Tibial nerve (tissue), 4 donors: ENCODE measurements at regions not wholly inside any gene's neighbourhood (a gene's known extent, or its start where the extent isn't known, plus 50 kb on each side); places are given as distances from the start of the nearest gene placed in this dataset.

ENCODE experiments used
- DNase-seq, 2 donors: peaks; one replicate each; pipeline ENCODE4 v3.0.0-alpha.2; 2019; ENCODE audit warnings: low spot score in 2 of 2
- H3K27ac ChIP-seq, 4 donors: fragments of 200-600 bp; sonication (generic) in 3 of 4; one replicate each; pipeline ENCODE4 v1.5.1; 2017 to 2019; ENCODE audit warnings: mild to moderate bottlenecking in 1 of 4
- H3K27me3 ChIP-seq, 2 donors: fragments of 200-600 bp; sonication (generic) in 1 of 2; one replicate each; pipeline versions ENCODE4 v1.5.1 to v1.6.0; 2017 to 2019
- H3K36me3 ChIP-seq, 3 donors: fragments of 200-600 bp; sonication (generic); one replicate each; pipeline ENCODE4 v1.5.1; 2018 to 2019
- H3K4me1 ChIP-seq, 4 donors: fragments of 200-600 bp; sonication (generic) in 3 of 4; one replicate each; pipeline ENCODE4 v1.5.1; 2017 to 2019
- H3K4me3 ChIP-seq, 4 donors: fragments of 200-600 bp; sonication (generic) in 3 of 4; one replicate each; pipeline ENCODE4 v1.5.1; 2017 to 2019; ENCODE audit warnings: mild to moderate bottlenecking in 1 of 4, moderate library complexity in 1 of 4
- H3K9me3 ChIP-seq, 4 donors: fragments of 200-600 bp; sonication (generic) in 3 of 4; one replicate each; pipeline ENCODE4 v1.5.1; 2017 to 2019
- CTCF ChIP-seq, 5 experiments: fragments of 200-600 bp in 3 of 5; fragments of 450-650 bp in 2 of 5; sonication (generic) in 3 of 5; IDR thresholded peaks; one replicate each; pipeline ENCODE4 v1.5.1; 2016 to 2019; ENCODE audit warnings: antibody characterized with exemption in 5 of 5, mild to moderate bottlenecking in 3 of 5, moderate library complexity in 2 of 5
- EP300 ChIP-seq, 2 donors: sonication (generic); formaldehyde crosslinking; IDR thresholded peaks; one replicate each; pipeline ENCODE4 v1.6.1; 2017; ENCODE audit warnings: antibody characterized with exemption in 2 of 2, mild to moderate bottlenecking in 1 of 2
- POLR2A ChIP-seq, 2 donors: fragments of 450-650 bp; IDR thresholded peaks; one replicate each; pipeline ENCODE4 v1.6.1; 2017; ENCODE audit warnings: antibody characterized with exemption in 2 of 2, mild to moderate bottlenecking in 2 of 2, moderate library complexity in 2 of 2
- WGBS, 2 donors: methylation state at CpG; one replicate each; pipeline ENCODE4 v1.1.5; 2018; 5-methylcytosine and 5-hydroxymethylcytosine counted together

- Histone ChIP-seq H3K36me3 (no peaks in the 10 kb centered on the region), H3K9me3 (no peaks in the 10 kb centered on the region), H3K27me3 (peaks cover 0 to 31% of the 10 kb centered on the region in 2 donors), H3K27ac (peak overlapping the region in 1 of 4 donors; percentile 12), H3K4me3 (peak overlapping the region; percentile 18 to 61 (median 53)), H3K4me1 (peaks cover 0 to 24% (median 3%) of the 10 kb centered on the region in 4 donors)
- peak in 1 of 2 donors; percentile 40 for TF ChIP-seq EP300 (IDR thresholded peaks at IDR 0.05)
- no peak for TF ChIP-seq POLR2A (IDR thresholded peaks at IDR 0.05)
- TF ChIP-seq CTCF (IDR thresholded peaks at IDR 0.05), result no peak
- no peak for DNase-seq
- 0 to 1% methylated on average over 49 to 56 of the region's 58 CpGs for WGBS, 2 donors
These were observed 67.3 kb upstream of the AKT3 start for GRCh38 chr1:243917177-243917862.

GRCh38 chr1:243916160-243916559, 66.1 kb upstream of the AKT3 start:
- H3K36me3 ChIP-seq, result no peaks in the 10 kb centered on the region
- H3K4me3 ChIP-seq, result no peak overlapping the region
- DNase-seq, result no peak
- peaks cover 0 to 24% (median 3%) of the 10 kb centered on the region in 4 donors for H3K4me1 ChIP-seq
- 50 to 65% methylated on average over 4 of the region's 4 CpGs for WGBS, 2 donors
- H3K9me3 ChIP-seq, result no peaks in the 10 kb centered on the region
- TF ChIP-seq EP300 (IDR thresholded peaks at IDR 0.05) (no peak), CTCF (IDR thresholded peaks at IDR 0.05) (no peak), POLR2A (IDR thresholded peaks at IDR 0.05) (no peak)
- H3K27ac ChIP-seq, result no peak overlapping the region
- H3K27me3 ChIP-seq, result peaks cover 0 to 31% of the 10 kb centered on the region in 2 donors

GRCh38 chr1:243912347-243912746, 62.3 kb upstream of the AKT3 start:
- 64 to 72% methylated on average over 2 of the region's 2 CpGs for WGBS, 2 donors
- H3K27ac ChIP-seq, result no peak overlapping the region
- no peaks in the 10 kb centered on the region for H3K36me3 ChIP-seq
- DNase-seq, result no peak
- peaks cover 0 to 13% (median 3%) of the 10 kb centered on the region in 4 donors for H3K4me1 ChIP-seq
- no peak overlapping the region for H3K4me3 ChIP-seq
- peaks cover 0 to 31% of the 10 kb centered on the region in 2 donors for H3K27me3 ChIP-seq
- H3K9me3 ChIP-seq, result no peaks in the 10 kb centered on the region
- TF ChIP-seq POLR2A (IDR thresholded peaks at IDR 0.05) (no peak), CTCF (IDR thresholded peaks at IDR 0.05) (no peak), EP300 (IDR thresholded peaks at IDR 0.05) (no peak)

GRCh38 chr1:243910607-243911006, 60.6 kb upstream of the AKT3 start:
- H3K4me3 ChIP-seq, result no peak overlapping the region
- no peaks in the 10 kb centered on the region for H3K4me1 ChIP-seq
- no peak overlapping the region for H3K27ac ChIP-seq
- no peaks in the 10 kb centered on the region for H3K36me3 ChIP-seq
- H3K9me3 ChIP-seq, result no peaks in the 10 kb centered on the region
- peaks cover 0 to 14% of the 10 kb centered on the region in 2 donors for H3K27me3 ChIP-seq
- no peak for DNase-seq
- 70 to 76% methylated on average over 6 of the region's 6 CpGs for WGBS, 2 donors
- TF ChIP-seq POLR2A (IDR thresholded peaks at IDR 0.05), result no peak
- TF ChIP-seq EP300 (IDR thresholded peaks at IDR 0.05), result no peak
- no peak for TF ChIP-seq CTCF (IDR thresholded peaks at IDR 0.05)

GRCh38 chr1:243903895-243904294, 53.9 kb upstream of the AKT3 start:
- H3K27ac ChIP-seq, result no peak overlapping the region
- DNase-seq, result no peak
- TF ChIP-seq POLR2A (IDR thresholded peaks at IDR 0.05), result no peak
- no peak for TF ChIP-seq EP300 (IDR thresholded peaks at IDR 0.05)
- TF ChIP-seq CTCF (IDR thresholded peaks at IDR 0.05), result no peak
- WGBS, 2 donors, result 68 to 76% methylated on average over 4 of the region's 4 CpGs
- H3K4me3 ChIP-seq, result no peak overlapping the region
- H3K27me3 ChIP-seq, result peaks cover 0 to 4% of the 10 kb centered on the region in 2 donors
- H3K4me1 ChIP-seq, result no peaks in the 10 kb centered on the region
- no peaks in the 10 kb centered on the region for H3K36me3 ChIP-seq
- H3K9me3 ChIP-seq, result no peaks in the 10 kb centered on the region
